Breast epithelium (tissue), 3 donors: ENCODE measurements at regions not wholly inside any gene's neighbourhood (a gene's known extent, or its start where the extent isn't known, plus 50 kb on each side); places are given as distances from the start of the nearest gene placed in this dataset.

Experiments used
- POLR2A ChIP-seq: fragments of 450-650 bp; IDR thresholded peaks from one replicate; pipeline ENCODE4 v1.6.1; 2016; ENCODE audit warnings: antibody characterized with exemption, mild to moderate bottlenecking, moderate library complexity
- POLR2AphosphoS5 ChIP-seq, 3 donors: sonication (generic); formaldehyde crosslinking; IDR thresholded peaks; one replicate each; pipeline ENCODE4 v1.6.1; 2017; ENCODE audit warnings: antibody characterized with exemption in 3 of 3
- TF ChIP-seq, protein P1 (sequence below), 3 donors: fragments of 450-650 bp; IDR thresholded peaks; one replicate each; pipeline ENCODE4 v1.5.1; 2016 to 2017; ENCODE audit warnings: antibody characterized with exemption in 3 of 3, mild to moderate bottlenecking in 3 of 3, moderate library complexity in 3 of 3

GRCh38 chr5:34545164-34545563, 111.0 kb upstream of the RAI14 start:
- TF ChIP-seq, protein P1, sequence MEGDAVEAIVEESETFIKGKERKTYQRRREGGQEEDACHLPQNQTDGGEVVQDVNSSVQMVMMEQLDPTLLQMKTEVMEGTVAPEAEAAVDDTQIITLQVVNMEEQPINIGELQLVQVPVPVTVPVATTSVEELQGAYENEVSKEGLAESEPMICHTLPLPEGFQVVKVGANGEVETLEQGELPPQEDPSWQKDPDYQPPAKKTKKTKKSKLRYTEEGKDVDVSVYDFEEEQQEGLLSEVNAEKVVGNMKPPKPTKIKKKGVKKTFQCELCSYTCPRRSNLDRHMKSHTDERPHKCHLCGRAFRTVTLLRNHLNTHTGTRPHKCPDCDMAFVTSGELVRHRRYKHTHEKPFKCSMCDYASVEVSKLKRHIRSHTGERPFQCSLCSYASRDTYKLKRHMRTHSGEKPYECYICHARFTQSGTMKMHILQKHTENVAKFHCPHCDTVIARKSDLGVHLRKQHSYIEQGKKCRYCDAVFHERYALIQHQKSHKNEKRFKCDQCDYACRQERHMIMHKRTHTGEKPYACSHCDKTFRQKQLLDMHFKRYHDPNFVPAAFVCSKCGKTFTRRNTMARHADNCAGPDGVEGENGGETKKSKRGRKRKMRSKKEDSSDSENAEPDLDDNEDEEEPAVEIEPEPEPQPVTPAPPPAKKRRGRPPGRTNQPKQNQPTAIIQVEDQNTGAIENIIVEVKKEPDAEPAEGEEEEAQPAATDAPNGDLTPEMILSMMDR (IDR thresholded peaks at IDR 0.05): no peak
- TF ChIP-seq POLR2A (no peak), POLR2AphosphoS5 (IDR thresholded peaks at IDR 0.05) (no peak)
